Uterus (tissue), 3 donors: ENCODE measurements at regions not wholly inside any gene's neighbourhood (a gene's known extent, or its start where the extent isn't known, plus 50 kb on each side); places are given as distances from the start of the nearest gene placed in this dataset.

ENCODE experiments used
- DNase-seq, 2 donors: peaks; one replicate each; pipeline ENCODE4 v3.0.0-alpha.2; 2019 to 2020
- H3K27ac ChIP-seq, 2 donors: fragments of 200-600 bp; sonication (generic); 1 replicate in 1 of 2; 2 replicates in 1 of 2; pipeline ENCODE4 v1.5.1; 2016 to 2018
- H3K27me3 ChIP-seq, 2 donors: fragments of 200-600 bp; sonication (generic); one replicate each; pipeline ENCODE4 v1.5.1; 2018 to 2019; ENCODE audit warnings: control low read depth in 1 of 2
- H3K36me3 ChIP-seq, 2 donors: fragments of 200-600 bp; sonication (generic); one replicate each; pipeline ENCODE4 v1.5.1; 2019; ENCODE audit warnings: control low read depth in 1 of 2
- H3K4me1 ChIP-seq, 2 donors: fragments of 200-600 bp; sonication (generic); one replicate each; pipeline ENCODE4 v1.5.1; 2018 to 2019; ENCODE audit warnings: control low read depth in 1 of 2
- H3K4me3 ChIP-seq, 2 donors: fragments of 200-600 bp; sonication (generic); 1 replicate in 1 of 2; 2 replicates in 1 of 2; pipeline ENCODE4 v1.5.1; 2018 to 2019; ENCODE audit warnings: mild to moderate bottlenecking in 1 of 2
- H3K9me3 ChIP-seq, 2 donors: fragments of 200-600 bp; sonication (generic); one replicate each; pipeline ENCODE4 v1.5.1; 2019; ENCODE audit warnings: control low read depth in 1 of 2
- POLR2A ChIP-seq, 2 donors: fragments of 450-650 bp; IDR thresholded peaks; one replicate each; pipeline ENCODE4 v1.6.1; 2016; ENCODE audit warnings: antibody characterized with exemption in 2 of 2, mild to moderate bottlenecking in 1 of 2, moderate library complexity in 1 of 2
- intact Hi-C: fragments of 100-400 bp; cut with DNase I; formaldehyde crosslinking; loops from one replicate; pipeline ENCODE4 v1.15.1; 2023; ENCODE audit warnings: low total_unique reads
- TF ChIP-seq, protein P1 (sequence below), 4 experiments: fragments of 200-600 bp in 2 of 4; fragments of 450-650 bp in 2 of 4; sonication (generic) in 2 of 4; IDR thresholded peaks; one replicate each; pipeline ENCODE4 v1.5.1; 2016 to 2019; ENCODE audit warnings: antibody characterized with exemption in 4 of 4, mild to moderate bottlenecking in 2 of 4, moderate library complexity in 1 of 4
- donor health status: DM: yes; HTN: yes; CAD: no.

DNA sequence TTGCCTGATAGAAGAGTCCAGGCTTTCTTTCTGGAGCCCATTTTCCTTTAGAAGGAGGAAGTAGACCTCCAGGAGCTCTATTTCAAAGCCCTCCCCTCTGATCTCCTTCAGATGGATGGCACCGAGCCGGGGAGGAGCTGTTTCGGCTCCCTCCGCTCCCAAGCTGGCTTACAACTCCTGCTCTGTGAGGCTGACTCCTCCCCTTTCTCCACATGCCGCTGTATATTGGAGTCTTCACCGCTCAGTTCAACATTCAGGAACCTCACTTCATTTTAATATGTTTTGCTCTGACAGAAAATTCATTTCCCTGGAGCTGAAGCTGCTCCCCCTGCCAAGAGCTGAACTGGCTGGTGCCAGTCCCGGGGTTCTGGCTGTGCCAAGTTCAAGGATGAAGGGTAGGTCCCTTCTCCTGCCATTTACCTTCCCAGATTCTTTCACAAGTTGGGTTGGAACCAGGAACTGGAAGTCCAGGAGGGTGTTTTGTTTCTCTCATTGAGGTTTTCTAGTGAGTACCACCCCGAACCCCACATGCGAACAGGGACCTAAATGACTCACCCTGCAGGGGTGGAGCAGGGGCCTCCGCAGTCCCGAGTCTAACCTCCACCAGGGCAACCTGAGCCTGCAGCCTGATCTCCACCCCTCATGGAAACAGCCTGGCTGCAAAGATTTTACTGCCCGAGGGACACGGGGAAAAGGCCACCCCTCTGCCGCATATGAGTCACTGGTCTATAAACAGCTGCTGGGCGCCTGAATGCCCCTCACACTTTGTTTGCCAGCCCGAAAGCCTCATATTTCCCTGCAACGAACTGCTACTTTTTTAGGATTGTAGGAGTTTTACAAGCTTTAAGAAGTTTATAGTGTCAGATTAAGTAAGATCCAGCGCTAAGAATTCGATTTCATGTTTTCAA is 68.6 kb upstream of the FOXA2 start:
- Histone ChIP-seq H3K4me1 (no peaks in the 10 kb centered on the region), H3K27ac (no peak overlapping the region), H3K9me3 (no peaks in the 10 kb centered on the region), H3K4me3 (no peak overlapping the region), H3K36me3 (no peaks in the 10 kb centered on the region), H3K27me3 (no peaks in the 10 kb centered on the region)
- TF ChIP-seq, protein P1, sequence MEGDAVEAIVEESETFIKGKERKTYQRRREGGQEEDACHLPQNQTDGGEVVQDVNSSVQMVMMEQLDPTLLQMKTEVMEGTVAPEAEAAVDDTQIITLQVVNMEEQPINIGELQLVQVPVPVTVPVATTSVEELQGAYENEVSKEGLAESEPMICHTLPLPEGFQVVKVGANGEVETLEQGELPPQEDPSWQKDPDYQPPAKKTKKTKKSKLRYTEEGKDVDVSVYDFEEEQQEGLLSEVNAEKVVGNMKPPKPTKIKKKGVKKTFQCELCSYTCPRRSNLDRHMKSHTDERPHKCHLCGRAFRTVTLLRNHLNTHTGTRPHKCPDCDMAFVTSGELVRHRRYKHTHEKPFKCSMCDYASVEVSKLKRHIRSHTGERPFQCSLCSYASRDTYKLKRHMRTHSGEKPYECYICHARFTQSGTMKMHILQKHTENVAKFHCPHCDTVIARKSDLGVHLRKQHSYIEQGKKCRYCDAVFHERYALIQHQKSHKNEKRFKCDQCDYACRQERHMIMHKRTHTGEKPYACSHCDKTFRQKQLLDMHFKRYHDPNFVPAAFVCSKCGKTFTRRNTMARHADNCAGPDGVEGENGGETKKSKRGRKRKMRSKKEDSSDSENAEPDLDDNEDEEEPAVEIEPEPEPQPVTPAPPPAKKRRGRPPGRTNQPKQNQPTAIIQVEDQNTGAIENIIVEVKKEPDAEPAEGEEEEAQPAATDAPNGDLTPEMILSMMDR (IDR thresholded peaks at IDR 0.05) = no peak
- TF ChIP-seq POLR2A (IDR thresholded peaks at IDR 0.05) = no peak
- intact Hi-C loops = no loop called here
- no peak for DNase-seq

DNA sequence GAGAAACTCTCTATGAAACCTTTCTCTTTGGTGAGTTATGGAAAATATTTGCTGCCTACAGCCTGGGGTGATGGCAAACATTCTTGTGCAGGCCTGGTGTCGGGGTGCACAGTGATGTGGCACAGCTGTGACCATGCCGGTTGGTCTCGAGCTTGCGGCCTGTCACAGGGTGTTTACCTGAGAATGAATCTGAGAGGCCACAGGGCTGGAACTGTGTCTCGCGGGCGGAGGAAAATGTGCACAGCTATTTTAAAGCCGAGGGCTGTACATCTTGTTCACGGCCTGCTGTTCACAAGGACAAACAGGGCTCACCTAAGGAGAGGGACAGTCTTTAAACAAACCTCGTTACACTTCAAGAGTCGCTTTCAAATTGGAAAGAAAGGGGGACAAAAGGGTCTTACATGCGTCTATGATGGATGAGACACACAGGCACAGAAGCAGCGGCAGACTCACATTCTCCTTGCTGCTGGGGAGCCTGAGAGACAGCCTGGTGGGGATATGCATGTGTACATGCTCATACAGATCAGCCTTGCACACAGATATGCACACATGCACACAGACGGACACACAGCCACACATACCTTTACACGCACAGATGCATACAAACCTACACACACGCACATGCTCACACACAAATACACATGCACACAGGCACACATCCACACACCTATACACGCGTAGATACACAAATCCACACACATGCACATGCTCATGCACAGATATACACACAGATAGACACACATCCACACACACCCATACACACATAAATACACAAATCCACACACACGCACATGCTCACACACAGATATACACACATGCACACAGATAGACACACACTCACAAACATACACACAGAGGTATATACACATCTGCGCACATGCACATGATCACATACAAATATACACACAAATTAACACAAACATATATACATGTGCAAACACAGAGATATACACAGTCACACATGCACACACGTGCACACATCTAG is 69.6 kb upstream of the FOXA2 start:
- no peaks in the 10 kb centered on the region for H3K27me3 ChIP-seq
- no peak overlapping the region for H3K4me3 ChIP-seq
- TF ChIP-seq, protein P1 (IDR thresholded peaks at IDR 0.05) = no peak
- no peak for TF ChIP-seq POLR2A (IDR thresholded peaks at IDR 0.05)
- DNase-seq = no peak
- H3K36me3 ChIP-seq = no peaks in the 10 kb centered on the region
- H3K4me1 ChIP-seq = no peaks in the 10 kb centered on the region
- no peak overlapping the region for H3K27ac ChIP-seq
- intact Hi-C loops = no loop called here
- no peaks in the 10 kb centered on the region for H3K9me3 ChIP-seq

DNA sequence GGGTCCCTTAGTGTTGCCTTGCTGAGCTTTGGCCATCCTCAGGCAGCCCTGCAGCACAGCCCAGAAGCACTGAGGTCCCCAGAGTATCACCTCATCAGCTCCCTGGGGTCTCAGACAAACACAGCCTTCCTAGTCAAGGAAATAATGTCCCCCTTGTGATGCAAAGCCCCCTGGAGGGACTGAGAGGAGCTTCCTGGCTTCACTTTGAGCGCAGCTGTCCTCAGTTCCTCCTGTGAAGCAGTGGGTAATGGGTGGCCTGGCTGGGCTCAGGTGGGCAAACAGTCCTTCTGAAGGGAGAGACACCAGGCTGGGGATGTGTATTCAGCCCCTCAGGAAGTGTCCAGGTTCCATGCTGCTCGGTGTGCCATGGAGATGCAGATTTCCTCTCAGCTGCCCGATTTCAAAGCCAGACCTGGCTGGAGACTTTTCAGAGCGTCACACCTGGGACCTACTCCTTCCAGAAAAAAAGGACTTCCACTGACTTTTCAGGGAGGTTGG is 79.2 kb upstream of the FOXA2 start:
- H3K27me3 ChIP-seq = no peaks in the 10 kb centered on the region
- no peaks in the 10 kb centered on the region for H3K9me3 ChIP-seq
- TF ChIP-seq POLR2A (IDR thresholded peaks at IDR 0.05) = no peak
- TF ChIP-seq, protein P1 (IDR thresholded peaks at IDR 0.05) = no peak
- DNase-seq = no peak
- no peaks in the 10 kb centered on the region for H3K36me3 ChIP-seq
- H3K27ac ChIP-seq = no peak overlapping the region
- H3K4me1 ChIP-seq = no peaks in the 10 kb centered on the region
- intact Hi-C loops = no loop called here
- no peak overlapping the region for H3K4me3 ChIP-seq

DNA sequence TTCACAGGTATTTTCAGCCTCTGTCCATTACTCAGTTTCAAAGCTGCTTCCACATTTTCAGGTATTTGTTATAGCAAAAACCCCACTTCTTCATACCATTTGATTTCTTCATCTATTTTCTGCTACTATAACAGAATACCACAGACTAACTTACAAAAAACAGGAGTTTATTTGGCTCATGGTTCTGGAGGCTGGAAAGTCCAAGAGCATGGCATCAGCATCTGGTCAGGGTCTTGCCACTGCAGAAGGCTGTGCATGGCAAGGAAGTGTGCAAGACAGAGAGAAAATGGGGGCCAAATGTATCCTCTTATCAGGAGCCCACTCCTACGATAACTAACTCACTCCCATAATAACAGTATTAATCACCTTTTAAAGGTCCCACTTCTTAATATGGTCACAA is 82.8 kb upstream of the FOXA2 start:
- intact Hi-C loops = no loop called here
- Histone ChIP-seq H3K4me3 (no peak overlapping the region), H3K4me1 (no peaks in the 10 kb centered on the region), H3K27me3 (no peaks in the 10 kb centered on the region), H3K9me3 (no peaks in the 10 kb centered on the region), H3K36me3 (no peaks in the 10 kb centered on the region), H3K27ac (no peak overlapping the region)
- no peak for DNase-seq
- TF ChIP-seq, protein P1 (IDR thresholded peaks at IDR 0.05) = no peak
- no peak for TF ChIP-seq POLR2A (IDR thresholded peaks at IDR 0.05)
